H1 (cell line): ENCODE measurements at regions not wholly inside any gene's neighbourhood (a gene's known extent, or its start where the extent isn't known, plus 50 kb on each side); places are given as distances from the start of the nearest gene placed in this dataset.

Experiments
- CTCF ChIA-PET: fragments of 300-600 bp; sonication (Branson Sonifier 250); formaldehyde crosslinking; loops from one replicate; lab custom pipeline; 2021; ENCODE audit not compliant: partially characterized antibody; lab: Charles Lee
- POLR2A ChIA-PET: fragments of 300-600 bp; sonication (Branson Sonifier 250); formaldehyde crosslinking; loops from one replicate; lab custom pipeline; 2021; ENCODE audit warnings: inconsistent platforms; ENCODE audit not compliant: partially characterized antibody; lab: Charles Lee
- DNase-seq, 2 experiments: peaks; one replicate each; pipeline versions ENCODE4 v3.0.0 to v3.0.0-alpha.2; 2010 to 2022; ENCODE audit warnings: low spot score in 2 of 2, low read depth in 1 of 2, mixed read lengths in 1 of 2
- FAIRE-seq: peaks from 2 replicates; lab custom pipeline; 2011; peaks lifted over from hg19 to GRCh38; lab: Jason Lieb, UNC
- H2AFZ ChIP-seq: 2 replicates; pipeline ENCODE4 v1.8.1; 2012; ENCODE audit warnings: low read length, inconsistent platforms
- H2AK5ac ChIP-seq: 2 replicates; pipeline ENCODE4 v1.6.1; 2013; ENCODE audit warnings: low read depth, low read length
- H2BK120ac ChIP-seq: replicated peaks from 2 replicates; pipeline ENCODE3; 2013; ENCODE audit warnings: low read depth, low read length, inconsistent platforms
- H2BK12ac ChIP-seq: 2 replicates; pipeline ENCODE4 v1.6.1; 2013; ENCODE audit warnings: low read depth, low read length
- H2BK15ac ChIP-seq: 2 replicates; pipeline ENCODE4 v1.6.1; 2013; ENCODE audit warnings: low read length
- H2BK20ac ChIP-seq: 2 replicates; pipeline ENCODE4 v1.6.1; 2013; ENCODE audit warnings: low read length
- H2BK5ac ChIP-seq: 2 replicates; pipeline ENCODE4 v1.6.1; 2013; ENCODE audit warnings: low read depth, low read length
- H3K14ac ChIP-seq: 2 replicates; pipeline ENCODE4 v1.6.1; 2013; ENCODE audit warnings: inconsistent platforms; ENCODE audit not compliant: insufficient read length
- H3K18ac ChIP-seq: 2 replicates; pipeline ENCODE4 v1.6.1; 2013; ENCODE audit warnings: low read length; ENCODE audit errors: extremely low read depth
- H3K23ac ChIP-seq: 2 replicates; pipeline ENCODE4 v1.6.1; 2013; ENCODE audit warnings: inconsistent platforms; ENCODE audit not compliant: insufficient read length
- H3K23me2 ChIP-seq: 2 replicates; pipeline ENCODE4 v1.6.1; 2013; ENCODE audit warnings: low read depth, low read length
- H3K27ac ChIP-seq: 2 replicates; pipeline ENCODE4 v1.6.1; 2011; ENCODE audit warnings: low read depth, low read length, inconsistent platforms
- H3K27me3 ChIP-seq, 4 experiments: replicated peaks in 1 of 4; 1 replicate in 1 of 4; 2 replicates in 3 of 4; pipeline versions ENCODE4 v1.6.1 to v1.8.1; 2011 to 2013; ENCODE audit warnings: low read length in 3 of 4, mild to moderate bottlenecking in 3 of 4, inconsistent platforms in 2 of 4, mixed read lengths in 2 of 4, moderate library complexity in 1 of 4; ENCODE audit not compliant: control insufficient read depth in 3 of 4, insufficient read depth in 3 of 4; ENCODE audit errors: extremely low read depth in 1 of 4
- H3K36me3 ChIP-seq, 4 experiments: 2 replicates each; pipeline versions ENCODE4 v1.6.1 to v1.8.1; 2011 to 2013; ENCODE audit warnings: mild to moderate bottlenecking in 4 of 4, low read length in 3 of 4, moderate library complexity in 2 of 4, control low read depth in 1 of 4, inconsistent platforms in 1 of 4; ENCODE audit not compliant: insufficient read depth in 4 of 4, control insufficient read depth in 2 of 4
- H3K4ac ChIP-seq: replicated peaks from 2 replicates; pipeline ENCODE3; 2013; ENCODE audit warnings: low read length, low read depth, mixed read lengths, inconsistent platforms; ENCODE audit not compliant: insufficient read length
- H3K4me1 ChIP-seq, 4 experiments: replicated peaks in 1 of 4; 1 replicate in 1 of 4; 2 replicates in 3 of 4; pipeline versions ENCODE4 v1.6.1 to v1.8.1; 2011 to 2013; ENCODE audit warnings: low read length in 3 of 4, inconsistent platforms in 2 of 4, mixed read lengths in 1 of 4; ENCODE audit not compliant: insufficient read depth in 4 of 4, control insufficient read depth in 3 of 4
- H3K4me2 ChIP-seq, 2 experiments: 2 replicates each; pipeline versions ENCODE4 v1.6.1 to v1.8.1; 2011 to 2013; ENCODE audit warnings: low read depth in 2 of 2, low read length in 2 of 2, control low read depth in 1 of 2, inconsistent platforms in 1 of 2, mild to moderate bottlenecking in 1 of 2; ENCODE audit not compliant: insufficient read depth in 1 of 2
- H3K4me3 ChIP-seq, 4 experiments: fragments of 200-600, 300-600 bp in 1 of 4; sonication (generic), shearing (Covaris generic), sonication (Bioruptor Twin) in 1 of 4; 2 replicates each; pipeline versions ENCODE4 v1.5.1 to v1.8.1; 2011 to 2016; ENCODE audit warnings: low read length in 4 of 4, low read depth in 3 of 4, control low read depth in 2 of 4, inconsistent platforms in 2 of 4, mild to moderate bottlenecking in 2 of 4, mixed read lengths in 1 of 4, moderate library complexity in 1 of 4; ENCODE audit not compliant: insufficient read depth in 2 of 4; ENCODE audit errors: extremely low read depth in 1 of 4
- H3K56ac ChIP-seq: replicated peaks from 2 replicates; pipeline ENCODE3; 2013; ENCODE audit warnings: low read depth, mild to moderate bottlenecking, mixed read lengths, low read length, inconsistent platforms; ENCODE audit not compliant: insufficient read length
- H3K79me1 ChIP-seq: 2 replicates; pipeline ENCODE4 v1.6.1; 2013; ENCODE audit warnings: low read depth, low read length, control low read depth
- H3K79me2 ChIP-seq, 2 experiments: 2 replicates each; pipeline versions ENCODE4 v1.6.1 to v1.8.1; 2012 to 2013; ENCODE audit warnings: low read length in 2 of 2, mild to moderate bottlenecking in 2 of 2, inconsistent platforms in 1 of 2; ENCODE audit not compliant: insufficient read depth in 2 of 2, control insufficient read depth in 1 of 2
- H3K9ac ChIP-seq, 4 experiments: replicated peaks in 1 of 4; 1 replicate in 1 of 4; 2 replicates in 3 of 4; pipeline versions ENCODE4 v1.6.1 to v1.8.1; 2011 to 2013; ENCODE audit warnings: low read depth in 3 of 4, low read length in 3 of 4, control low read depth in 2 of 4, mild to moderate bottlenecking in 2 of 4, moderate library complexity in 2 of 4, inconsistent platforms in 1 of 4; ENCODE audit errors: extremely low read depth in 1 of 4
- H3K9me3 ChIP-seq, 2 experiments: 2 replicates each; pipeline versions ENCODE4 v1.6.1 to v1.8.1; 2012 to 2013; ENCODE audit warnings: mild to moderate bottlenecking in 2 of 2, moderate library complexity in 2 of 2, control low read depth in 1 of 2, inconsistent platforms in 1 of 2, low read depth in 1 of 2, low read length in 1 of 2, mixed read lengths in 1 of 2; ENCODE audit not compliant: insufficient read depth in 2 of 2
- H4K20me1 ChIP-seq, 2 experiments: replicated peaks in 1 of 2; 2 replicates each; pipeline versions ENCODE3 to v1.8.1; 2011 to 2013; ENCODE audit warnings: inconsistent platforms in 2 of 2, low read length in 2 of 2, mild to moderate bottlenecking in 1 of 2; ENCODE audit not compliant: insufficient read depth in 2 of 2, control insufficient read depth in 1 of 2
- H4K5ac ChIP-seq: 2 replicates; pipeline ENCODE4 v1.6.1; 2013; ENCODE audit warnings: low read length, low read depth, mixed read lengths, inconsistent platforms; ENCODE audit not compliant: insufficient read length
- H4K8ac ChIP-seq: 2 replicates; pipeline ENCODE4 v1.8.0; 2013; ENCODE audit warnings: mild to moderate bottlenecking, moderate library complexity, low read length, inconsistent platforms; ENCODE audit not compliant: insufficient read depth; ENCODE audit errors: extremely low read depth
- H4K91ac ChIP-seq: replicated peaks from 2 replicates; pipeline ENCODE3; 2013; ENCODE audit warnings: low read length, mixed read lengths, inconsistent platforms; ENCODE audit not compliant: insufficient read length
- CEBPB ChIP-seq: IDR thresholded peaks from 2 replicates; pipeline ENCODE4 v1.6.1; 2012; ENCODE audit warnings: low read depth, low read length
- CHD1 ChIP-seq: IDR thresholded peaks from 2 replicates; pipeline ENCODE4 v1.6.1; 2012; ENCODE audit warnings: low read depth, low read length, improper control_type of control experiment
- CREB1 ChIP-seq: IDR thresholded peaks from 2 replicates; pipeline ENCODE4 v1.6.1; 2012; ENCODE audit warnings: inconsistent platforms
- CTBP2 ChIP-seq: IDR thresholded peaks from 2 replicates; pipeline ENCODE4 v1.7.0; 2011; ENCODE audit warnings: borderline replicate concordance, mild to moderate bottlenecking, moderate library complexity, mixed read lengths, low read length; ENCODE audit not compliant: insufficient read depth, insufficient read length
- EP300 ChIP-seq, 2 experiments: IDR thresholded peaks; 1 replicate in 1 of 2; 2 replicates in 1 of 2; pipeline ENCODE4 v1.6.1; 2011 to 2012; ENCODE audit warnings: low read depth in 2 of 2, low read length in 2 of 2, mild to moderate bottlenecking in 2 of 2, borderline replicate concordance in 1 of 2, inconsistent platforms in 1 of 2, moderate library complexity in 1 of 2
- GABPA ChIP-seq: IDR thresholded peaks from 2 replicates; pipeline ENCODE4 v1.6.1; 2011; ENCODE audit warnings: mild to moderate bottlenecking, low read length, moderate library complexity, borderline replicate concordance; ENCODE audit not compliant: insufficient read depth
- KDM5A ChIP-seq: fragments of 200-600 bp; IDR thresholded peaks from 2 replicates; pipeline ENCODE4 v1.7.1; 2012; ENCODE audit warnings: mild to moderate bottlenecking, low read length, inconsistent platforms, mixed read lengths
- PHF8 ChIP-seq: fragments of 200-600 bp; sonication (generic); conservative IDR thresholded peaks from 2 replicates; pipeline ENCODE4 v1.7.1; 2012; ENCODE audit warnings: low read depth, mild to moderate bottlenecking, inconsistent platforms, low read length, moderate library complexity
- POLR2A ChIP-seq, 2 experiments: IDR thresholded peaks; 1 replicate in 1 of 2; 2 replicates in 1 of 2; pipeline ENCODE4 v1.6.1; 2011; ENCODE audit warnings: low read depth in 2 of 2, low read length in 2 of 2, mild to moderate bottlenecking in 2 of 2; ENCODE audit errors: control extremely low read depth in 1 of 2
- SIRT6 ChIP-seq: IDR thresholded peaks from one replicate; pipeline ENCODE4 v1.7.1; 2012; ENCODE audit warnings: low read length, inconsistent platforms
- SIX5 ChIP-seq: IDR thresholded peaks from 2 replicates; pipeline ENCODE4 v1.6.1; 2011; ENCODE audit warnings: mild to moderate bottlenecking, low read depth, low read length
- SRF ChIP-seq: IDR thresholded peaks from 2 replicates; pipeline ENCODE4 v1.6.1; 2011; ENCODE audit warnings: mild to moderate bottlenecking, low read depth, low read length, moderate library complexity
- TEAD4 ChIP-seq: IDR thresholded peaks from 2 replicates; pipeline ENCODE4 v1.6.1; 2012; ENCODE audit warnings: low read depth, low read length, inconsistent platforms, mixed read lengths
- WGBS, 2 experiments: shearing (Covaris generic) in 1 of 2; methylation state at CpG; one replicate each; pipeline versions ENCODE4 v1.1.6 to v1.1.7; 2013 to 2015; ENCODE audit warnings: low lambda C conversion rate in 2 of 2, mixed read lengths in 2 of 2, inconsistent platforms in 1 of 2, low coverage in 1 of 2, missing lambda C conversion rate in 1 of 2; ENCODE audit not compliant: insufficient replicate concordance in 2 of 2, insufficient coverage in 1 of 2, insufficient read length in 1 of 2; ENCODE audit errors: extremely low coverage in 1 of 2, missing lambda C conversion rate in 1 of 2; 5-methylcytosine and 5-hydroxymethylcytosine counted together
- TF ChIP-seq, protein P1 (sequence below): IDR thresholded peaks from 2 replicates; pipeline ENCODE4 v1.6.1; 2012; ENCODE audit warnings: low read length, inconsistent platforms

DNA sequence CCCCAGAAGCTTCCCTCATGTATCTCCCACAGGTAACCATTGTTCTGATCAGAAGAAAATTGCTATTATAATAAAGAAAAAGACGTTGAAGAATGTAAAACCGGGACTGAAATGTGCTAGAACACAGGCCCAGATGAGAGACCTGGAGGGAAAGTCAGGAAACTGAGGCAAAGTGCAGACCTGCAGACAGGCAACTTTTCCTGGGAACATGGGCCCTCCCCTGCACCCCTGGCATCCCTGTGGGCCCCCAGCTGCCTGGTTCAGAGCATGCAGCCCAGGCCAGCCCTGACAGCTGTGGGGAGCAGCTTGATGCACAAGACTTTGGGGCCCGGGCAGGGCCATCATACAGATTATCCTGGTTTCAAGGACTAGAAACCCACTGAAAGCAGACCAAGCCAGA, 212.2 kb downstream of the CDC5L start:
- no peaks in the 10 kb centered on the region for H3K79me1 ChIP-seq
- H2BK20ac ChIP-seq, result no peak overlapping the region
- ChIA-PET POLR2A (no interaction called here), CTCF (interaction anchor here (0.8 to 1.5 kb wide), 4 partner anchors 10 to 1323 kb away, joined by 3 read pairs; no protein-coding TSS in a partner anchor)
- no peak overlapping the region for H2BK5ac ChIP-seq
- H4K8ac ChIP-seq, result no peak overlapping the region
- no peak overlapping the region for H3K4me2 ChIP-seq
- H3K9ac ChIP-seq, result no peak overlapping the region
- no peak overlapping the region for H3K14ac ChIP-seq
- H2AFZ ChIP-seq, result no peak overlapping the region
- H2BK15ac ChIP-seq, result no peak overlapping the region
- H3K27ac ChIP-seq, result no peak overlapping the region
- no peak overlapping the region for H3K4me3 ChIP-seq
- WGBS, 2 experiments, result 91% methylated on average over 3 of the region's 3 CpGs; no CpG with 5 or more reads in 1 of the 2 experiments
- no peaks in the 10 kb centered on the region for H3K23me2 ChIP-seq
- no peak overlapping the region for H3K56ac ChIP-seq
- H3K4me1 ChIP-seq, result peaks cover 0 to 1% (median 0%) of the 10 kb centered on the region in 4 experiments; a peak in 1 of 7 replicates
- H4K20me1 ChIP-seq, result no peaks in the 10 kb centered on the region
- H3K23ac ChIP-seq, result no peak overlapping the region
- no peak overlapping the region for H4K91ac ChIP-seq
- DNase-seq, result no peak
- no peak overlapping the region for H2BK120ac ChIP-seq
- H2AK5ac ChIP-seq, result no peak overlapping the region
- H3K9me3 ChIP-seq, result no peaks in the 10 kb centered on the region
- no peak for FAIRE-seq
- H3K18ac ChIP-seq, result no peak overlapping the region
- no peaks in the 10 kb centered on the region for H3K36me3 ChIP-seq
- no peaks in the 10 kb centered on the region for H3K79me2 ChIP-seq
- no peak overlapping the region for H4K5ac ChIP-seq
- H3K27me3 ChIP-seq, result no peaks in the 10 kb centered on the region
- H3K4ac ChIP-seq, result no peak overlapping the region
- H2BK12ac ChIP-seq, result no peak overlapping the region
- TF ChIP-seq CTBP2, result no peak
- TF ChIP-seq CREB1, result no peak
- no peak for TF ChIP-seq KDM5A
- TF ChIP-seq, protein P1, sequence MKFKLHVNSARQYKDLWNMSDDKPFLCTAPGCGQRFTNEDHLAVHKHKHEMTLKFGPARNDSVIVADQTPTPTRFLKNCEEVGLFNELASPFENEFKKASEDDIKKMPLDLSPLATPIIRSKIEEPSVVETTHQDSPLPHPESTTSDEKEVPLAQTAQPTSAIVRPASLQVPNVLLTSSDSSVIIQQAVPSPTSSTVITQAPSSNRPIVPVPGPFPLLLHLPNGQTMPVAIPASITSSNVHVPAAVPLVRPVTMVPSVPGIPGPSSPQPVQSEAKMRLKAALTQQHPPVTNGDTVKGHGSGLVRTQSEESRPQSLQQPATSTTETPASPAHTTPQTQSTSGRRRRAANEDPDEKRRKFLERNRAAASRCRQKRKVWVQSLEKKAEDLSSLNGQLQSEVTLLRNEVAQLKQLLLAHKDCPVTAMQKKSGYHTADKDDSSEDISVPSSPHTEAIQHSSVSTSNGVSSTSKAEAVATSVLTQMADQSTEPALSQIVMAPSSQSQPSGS, result no peak
- TF ChIP-seq PHF8, result no peak
- no peak for TF ChIP-seq CHD1
- TF ChIP-seq SIRT6, result no peak
- TF ChIP-seq EP300 (IDR thresholded peaks at IDR 0.05; ENCODE audit: borderline replicate concordance in 1 of 2, low read depth in 2 of 2, low read length in 2 of 2), result no peak
- TF ChIP-seq CEBPB, result no peak
- no peak for TF ChIP-seq SIX5
- TF ChIP-seq TEAD4, result no peak
- TF ChIP-seq POLR2A (IDR thresholded peaks at IDR 0.05; ENCODE audit: control extremely low read depth in 1 of 2, low read depth in 2 of 2, low read length in 2 of 2), result no peak
- TF ChIP-seq GABPA, result no peak
- TF ChIP-seq SRF, result no peak
